ENCODE measurements at regions not wholly inside any gene's neighbourhood (a gene's known extent, or its start where the extent isn't known, plus 50 kb on each side); places are given as distances from the start of the nearest gene placed in this dataset.

DNA sequence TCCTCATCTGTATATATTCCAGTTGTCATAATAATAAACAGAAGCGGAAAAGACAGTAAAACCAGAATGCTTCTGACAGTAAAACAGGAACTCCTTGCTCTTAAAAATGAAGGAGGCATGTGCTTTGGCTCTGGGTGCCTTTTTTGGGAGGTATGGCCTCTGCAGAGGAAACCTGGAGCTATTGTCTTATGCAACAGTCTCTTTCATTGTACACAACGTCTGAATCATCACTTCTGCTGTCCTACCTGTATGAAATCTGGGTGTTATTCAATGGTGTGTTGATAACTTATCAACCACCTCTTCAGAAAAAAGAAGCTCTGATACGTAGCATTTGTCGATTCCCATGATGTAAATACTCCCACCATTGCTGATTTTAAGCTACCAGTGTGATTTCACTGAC is 64.8 kb downstream of the CDCA7 start:
- no peak for DNase-seq

DNA sequence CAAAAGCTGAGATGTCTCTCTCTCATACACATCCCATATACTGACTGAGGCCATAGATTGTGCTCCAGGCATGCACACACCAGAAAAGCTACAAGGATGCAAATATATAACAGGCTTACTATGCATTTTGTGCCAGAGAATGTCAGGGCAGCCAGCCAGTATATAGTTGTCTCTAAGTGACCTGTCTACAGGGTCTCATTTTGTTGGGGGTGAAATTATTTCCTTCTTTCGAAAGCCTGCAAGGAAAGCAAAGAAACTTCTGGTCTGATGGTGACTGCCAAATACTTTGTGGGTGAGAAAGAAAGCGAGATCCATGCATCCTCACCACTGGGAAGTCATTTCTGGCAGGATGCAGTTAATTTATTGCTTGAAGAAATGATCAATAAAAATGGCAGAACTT is 70.2 kb downstream of the CDCA7 start:
- DNase-seq, result peak; percentile 77

DNA sequence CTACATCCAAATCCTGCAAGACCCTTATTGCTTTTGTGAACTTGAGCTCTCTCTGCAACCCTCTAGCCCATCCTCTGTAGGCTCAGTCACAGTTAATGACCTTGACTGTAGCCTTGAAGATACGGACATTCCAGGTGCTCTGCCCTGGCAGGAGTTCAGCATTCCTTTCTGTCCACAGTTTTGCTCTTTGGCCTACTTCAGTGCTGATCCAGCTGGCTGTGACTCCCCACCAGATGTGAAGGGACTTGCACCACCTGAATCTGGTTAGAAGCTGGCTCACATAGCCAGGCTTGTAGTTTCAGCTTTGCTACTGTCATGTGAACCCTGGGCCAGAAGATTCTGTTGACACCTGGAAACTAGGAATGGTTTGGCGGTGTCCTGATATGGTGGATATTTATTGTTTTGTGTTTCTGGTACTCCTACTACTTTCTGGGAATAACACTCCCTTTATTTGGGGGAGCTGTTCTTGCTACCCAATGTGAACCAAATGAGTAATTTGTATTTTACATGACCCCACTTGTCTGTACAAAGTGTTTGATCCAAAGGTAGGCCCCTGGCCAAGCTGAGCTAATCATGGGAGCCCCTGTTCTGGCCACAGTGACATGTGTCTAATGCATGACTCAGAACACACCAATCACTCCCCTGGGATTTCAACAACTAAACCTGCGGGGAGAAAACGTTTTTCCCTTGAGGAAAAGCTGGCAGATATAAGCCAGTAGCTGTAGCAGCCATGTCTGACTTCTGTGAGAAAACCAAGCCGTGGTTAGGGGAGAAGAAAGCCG is 73.4 kb downstream of the CDCA7 start:
- peak; percentile 80 for DNase-seq

DNA sequence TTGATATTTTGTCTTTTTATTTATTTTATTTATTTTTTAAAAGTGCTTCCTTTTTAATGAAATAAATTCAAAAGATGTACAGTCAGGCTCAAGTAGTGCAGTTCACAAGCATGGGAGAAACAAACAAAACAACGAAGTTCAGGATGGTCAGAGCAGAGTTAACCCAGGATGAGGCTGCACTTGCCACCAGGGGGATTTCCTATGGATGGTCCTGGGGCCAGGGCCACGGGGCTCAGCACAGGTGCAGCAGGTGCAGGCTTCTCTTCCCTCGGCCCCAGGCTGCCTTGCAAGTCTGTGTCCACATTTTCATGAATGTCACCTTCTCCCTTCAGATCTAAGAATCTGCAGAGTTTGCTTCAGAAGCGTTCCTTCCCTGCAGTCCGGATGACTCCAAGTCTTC is 76.5 kb downstream of the CDCA7 start:
- DNase-seq, result no peak

DNA sequence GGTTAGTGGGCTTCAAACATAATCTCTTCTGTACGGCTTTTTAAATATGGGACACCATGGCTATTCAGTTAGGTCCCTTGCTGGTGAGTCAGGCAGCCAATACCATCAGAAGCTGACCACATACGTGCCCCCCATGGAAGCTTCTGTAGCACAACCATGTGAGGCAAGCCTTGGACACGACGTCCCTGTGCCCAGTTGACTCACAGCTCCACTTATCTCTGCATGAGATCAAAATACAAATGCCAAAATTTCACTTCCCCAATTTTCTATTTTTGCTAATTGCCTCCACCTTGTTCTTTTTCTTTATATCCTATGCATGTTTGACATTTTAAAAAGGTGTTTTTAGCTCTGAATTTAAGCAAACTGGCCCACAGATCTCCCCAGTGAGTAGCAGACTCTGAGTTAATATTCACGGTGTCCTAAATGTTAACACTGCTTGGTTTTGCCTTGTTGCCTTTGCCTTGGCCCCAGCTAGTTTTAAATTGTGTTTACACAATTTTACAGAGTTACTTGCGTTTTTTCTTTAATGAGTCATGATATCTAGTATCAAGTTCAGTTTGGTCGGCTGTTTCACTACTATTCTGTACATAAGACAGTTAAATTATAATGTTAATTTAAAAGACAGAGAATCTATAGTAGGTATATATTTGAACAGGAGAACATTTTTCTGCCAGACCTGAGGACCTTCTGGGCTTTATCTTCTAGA is 77.5 kb downstream of the CDCA7 start:
- no peak for DNase-seq

DNA sequence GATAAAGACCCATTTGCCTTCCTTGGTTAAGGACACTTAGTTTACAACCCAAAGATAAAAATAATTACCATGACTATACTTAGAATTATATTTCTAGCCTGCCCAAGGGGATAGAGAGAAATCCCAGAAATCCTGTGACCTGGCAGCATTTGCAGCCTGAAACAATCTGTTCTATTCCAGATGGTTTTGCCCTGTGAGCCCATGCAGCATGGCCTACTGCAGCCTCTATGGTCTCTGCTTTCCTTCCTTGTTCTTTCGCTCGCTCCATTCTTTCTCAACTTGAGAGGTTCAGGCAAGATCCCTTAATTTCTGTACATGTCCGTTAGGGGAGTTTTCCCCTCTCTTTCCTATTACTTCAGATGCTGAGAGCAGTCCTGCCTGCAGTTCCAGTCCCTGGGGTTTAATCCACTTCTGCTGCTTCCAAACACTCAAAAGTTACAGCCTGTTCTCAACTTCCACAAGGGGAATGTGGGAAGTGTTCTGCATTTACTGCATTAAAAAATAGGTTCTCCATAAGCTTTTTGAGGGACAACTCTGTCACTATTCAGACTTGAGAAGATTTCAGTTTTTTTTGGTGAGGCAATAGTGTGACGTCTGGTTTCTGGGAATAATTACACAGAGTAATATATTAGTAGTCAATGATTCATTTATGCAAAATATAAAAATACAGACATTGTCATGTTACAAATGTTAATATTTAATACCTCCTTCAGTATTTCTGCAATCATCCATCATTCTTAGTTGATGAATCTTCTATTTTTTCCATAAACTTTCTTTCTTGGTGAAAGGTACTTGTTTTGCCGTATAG is 80.3 kb downstream of the CDCA7 start:
- no peak for DNase-seq

DNA sequence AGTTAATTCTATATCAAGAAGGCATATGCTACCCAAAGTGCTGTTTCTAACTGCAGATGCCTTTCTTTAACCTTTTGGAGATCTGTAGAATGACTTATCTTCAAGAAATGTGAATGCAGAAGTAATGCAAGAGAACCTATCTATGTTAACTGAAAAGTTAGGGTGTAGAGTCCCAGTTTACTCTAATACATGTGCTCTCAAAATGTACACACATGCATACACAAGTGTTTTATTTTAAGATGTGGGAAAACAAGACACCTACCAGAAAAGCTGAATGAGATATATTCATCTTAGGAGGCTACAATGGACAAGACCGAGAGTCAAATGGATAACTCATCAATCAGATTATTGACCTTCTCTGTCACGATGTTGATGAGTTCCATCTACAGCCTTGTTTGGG is 80.9 kb downstream of the CDCA7 start:
- DNase-seq, result no peak

DNA sequence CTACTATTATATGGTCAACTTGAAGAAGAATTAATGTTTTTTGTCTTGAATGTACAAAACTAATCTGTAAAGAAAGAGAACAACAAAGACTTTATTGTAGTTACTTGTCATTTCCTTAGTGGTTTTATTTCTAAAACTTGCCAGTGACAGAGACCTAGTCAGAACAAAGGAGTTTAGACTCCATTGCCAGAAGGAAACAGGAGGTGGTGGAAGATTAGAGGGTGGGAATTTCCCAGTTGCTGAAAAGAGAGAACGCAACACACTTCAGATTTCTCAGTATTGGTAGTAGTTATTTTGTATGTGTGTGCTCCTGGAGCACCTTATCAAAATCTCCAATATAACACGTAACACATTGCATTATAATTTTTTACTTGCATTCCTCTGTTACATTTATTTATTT is 81.4 kb downstream of the CDCA7 start:
- DNase-seq, result no peak

DNA sequence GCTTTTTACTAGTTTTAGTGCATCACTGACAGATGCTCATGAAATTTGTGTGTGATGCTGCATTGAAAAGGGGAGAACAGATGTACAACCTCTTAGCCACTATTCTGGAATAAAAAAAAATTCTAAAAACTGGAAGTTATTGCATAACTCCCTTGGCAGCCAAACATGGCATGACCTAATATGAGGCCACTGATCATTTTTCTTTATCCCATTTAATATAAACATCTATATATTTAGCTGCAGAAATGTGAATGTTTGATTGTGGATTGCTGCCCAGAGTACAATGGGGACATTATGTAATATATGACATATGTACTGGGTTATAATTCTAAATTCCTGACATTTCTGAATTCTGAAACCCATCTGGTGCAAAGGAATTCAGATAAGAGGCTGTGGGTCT is 86.5 kb downstream of the CDCA7 start:
- no peak for DNase-seq

DNA sequence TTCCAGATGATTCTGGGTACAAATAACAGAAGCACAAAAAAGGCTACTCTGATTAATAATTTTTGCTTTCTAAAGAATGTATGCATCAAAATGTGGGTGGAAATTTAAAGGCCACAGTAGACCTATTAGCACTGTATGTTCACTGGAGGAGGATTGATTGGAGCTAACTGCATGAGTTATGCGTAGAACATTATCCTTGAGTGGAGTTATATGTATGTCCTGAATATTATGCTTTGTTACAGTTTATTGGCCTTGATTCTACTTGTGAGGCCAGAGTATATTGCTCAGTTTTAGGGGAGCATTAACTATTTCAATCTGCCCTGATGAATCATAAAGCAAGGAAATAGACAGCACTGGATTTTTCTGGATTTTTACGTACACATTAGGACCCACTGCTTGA is 87.9 kb downstream of the CDCA7 start:
- no peak for DNase-seq

DNA sequence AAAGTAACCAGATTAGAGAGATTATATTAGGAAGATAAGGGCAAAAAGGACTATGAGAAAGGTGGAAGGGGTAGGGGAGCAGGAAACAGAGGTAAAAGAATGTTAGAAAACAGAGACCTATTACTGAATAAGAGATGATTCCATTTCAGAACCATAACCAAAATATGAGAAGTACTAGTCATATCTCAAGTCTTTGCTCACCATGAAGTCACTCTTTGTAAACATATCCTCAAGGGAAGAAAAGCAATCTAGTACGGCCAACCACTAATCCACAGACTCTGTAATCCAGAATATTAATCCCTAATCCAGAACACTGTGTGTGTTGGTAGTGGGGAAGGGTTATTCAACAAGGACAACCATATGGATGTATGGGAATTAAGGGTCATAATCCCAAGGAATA is 92.0 kb downstream of the CDCA7 start:
- no peak for DNase-seq

DNA sequence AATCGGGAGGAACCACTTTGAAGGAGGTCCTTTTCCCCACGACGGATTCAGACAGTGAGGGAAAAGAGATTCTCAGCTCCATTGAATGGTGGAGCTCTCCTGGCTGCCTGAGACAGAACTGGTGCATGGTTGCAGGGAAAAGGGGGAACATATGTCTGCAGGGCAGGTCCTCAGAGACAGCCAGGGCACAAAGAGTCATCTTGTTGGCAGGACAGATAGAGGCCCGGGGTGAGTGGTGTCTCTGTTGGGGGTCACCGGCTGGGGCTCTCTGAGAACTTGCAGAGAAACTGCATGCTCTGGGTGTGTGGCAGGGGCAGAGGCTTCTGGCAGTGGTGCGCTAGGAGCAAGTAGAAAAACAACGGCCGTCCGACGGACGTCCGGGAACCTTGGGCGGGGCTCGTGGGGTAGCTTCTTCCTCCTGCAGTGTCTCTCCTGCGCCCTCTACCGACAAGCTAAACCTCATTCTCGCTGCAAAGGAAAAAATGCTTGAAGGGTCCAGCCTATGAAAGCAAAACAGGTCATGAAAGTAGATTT is 94.3 kb downstream of the CDCA7 start:
- peak; percentile 79 for DNase-seq

DNA sequence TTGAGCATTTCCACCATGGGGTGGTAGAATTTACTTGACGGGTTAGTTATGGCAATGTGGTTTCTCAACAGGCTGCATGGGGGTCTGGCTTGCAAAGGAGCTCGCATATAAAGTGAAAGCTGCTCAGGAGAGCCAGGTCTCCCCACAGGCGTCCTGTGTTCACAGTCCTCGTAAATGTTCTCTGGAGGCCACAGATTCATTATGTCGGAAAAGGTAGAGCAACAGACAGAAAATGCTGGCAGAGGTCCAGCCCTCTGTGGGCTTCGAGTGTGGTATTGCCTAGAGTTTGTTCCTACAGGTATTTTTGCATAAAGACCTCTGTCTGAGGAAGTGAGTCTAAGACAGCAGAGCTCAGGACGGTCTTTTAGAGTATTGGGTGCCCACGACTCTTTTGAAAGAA is 96.4 kb downstream of the CDCA7 start:
- no peak for DNase-seq

DNA sequence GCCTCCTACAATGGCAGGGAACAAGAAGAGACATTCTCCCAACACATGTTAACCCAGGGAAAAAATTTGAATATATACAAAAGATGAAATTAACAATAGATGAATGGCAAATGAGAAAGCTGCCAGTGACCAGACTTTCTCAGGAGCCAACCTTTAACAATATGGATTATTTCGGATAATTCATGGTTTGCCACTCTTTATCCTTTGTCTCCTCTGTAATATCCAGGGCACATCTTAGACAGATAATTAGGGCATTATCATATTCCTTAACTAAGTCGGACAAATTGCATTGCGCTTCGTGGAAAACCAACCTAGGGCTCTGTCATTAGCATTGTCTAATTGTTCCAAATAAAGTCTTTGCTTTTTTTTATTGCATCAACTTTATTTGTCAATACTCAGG is 97.3 kb downstream of the CDCA7 start:
- DNase-seq, result no peak

DNA sequence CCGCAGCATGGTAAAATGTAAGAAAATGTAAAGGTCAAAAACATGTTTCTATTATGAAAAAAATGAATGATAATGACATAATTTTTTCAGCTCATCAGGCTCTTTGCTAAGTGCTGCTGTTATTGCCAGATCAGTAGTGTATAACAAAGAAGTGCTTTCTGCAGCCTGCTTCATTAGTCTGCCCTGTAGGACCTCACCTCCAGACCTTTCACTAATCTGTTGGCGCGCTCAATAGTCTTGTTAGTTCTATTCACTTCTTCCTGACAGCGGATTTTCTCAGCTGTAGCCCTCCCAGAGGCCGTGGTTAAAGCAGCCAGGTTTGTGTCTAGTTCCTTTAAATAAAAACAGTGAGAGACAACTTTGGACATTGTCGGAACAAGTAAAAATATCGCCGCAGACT is 97.7 kb downstream of the CDCA7 start:
- no peak for DNase-seq

DNA sequence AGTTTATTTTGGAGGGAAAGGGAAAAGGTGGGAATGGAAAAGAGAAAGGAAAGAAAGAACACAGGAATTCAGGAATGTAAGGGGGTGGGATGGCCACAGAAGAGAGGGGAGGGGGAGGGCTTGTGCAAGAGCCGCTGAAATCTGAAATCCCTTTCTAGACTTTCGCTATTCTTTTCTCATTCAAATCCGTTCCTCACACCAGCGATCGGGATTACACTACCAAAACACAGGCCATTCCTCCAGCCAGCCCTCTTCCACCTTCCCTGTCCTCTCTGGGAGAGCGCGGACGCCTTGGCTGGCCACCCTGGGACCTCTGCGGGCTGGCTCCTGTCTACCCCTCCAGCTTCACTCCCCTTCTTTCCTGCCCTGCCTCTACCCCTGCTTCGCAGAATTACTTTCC is 102.3 kb downstream of the CDCA7 start:
- DNase-seq, result no peak

DNA sequence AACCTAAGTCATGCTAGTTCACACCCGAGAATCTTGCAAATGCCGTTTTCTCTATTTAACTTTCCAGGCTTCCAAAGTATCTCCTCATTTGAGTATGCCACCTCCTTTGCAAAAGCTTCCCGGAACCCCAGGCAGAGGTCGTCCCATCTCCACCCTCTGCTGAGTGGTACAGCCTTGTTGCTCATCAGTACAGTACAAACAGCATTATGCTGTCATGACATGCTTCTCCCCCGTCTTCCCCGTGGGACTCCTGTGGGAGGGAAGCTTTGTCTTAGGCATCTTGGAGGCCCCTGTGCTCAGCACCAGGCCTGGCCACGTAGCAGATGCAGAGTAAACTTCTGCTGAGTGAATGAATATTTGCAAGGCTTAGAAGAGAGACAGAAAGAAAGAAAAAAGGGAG is 102.7 kb downstream of the CDCA7 start:
- no peak for DNase-seq

DNA sequence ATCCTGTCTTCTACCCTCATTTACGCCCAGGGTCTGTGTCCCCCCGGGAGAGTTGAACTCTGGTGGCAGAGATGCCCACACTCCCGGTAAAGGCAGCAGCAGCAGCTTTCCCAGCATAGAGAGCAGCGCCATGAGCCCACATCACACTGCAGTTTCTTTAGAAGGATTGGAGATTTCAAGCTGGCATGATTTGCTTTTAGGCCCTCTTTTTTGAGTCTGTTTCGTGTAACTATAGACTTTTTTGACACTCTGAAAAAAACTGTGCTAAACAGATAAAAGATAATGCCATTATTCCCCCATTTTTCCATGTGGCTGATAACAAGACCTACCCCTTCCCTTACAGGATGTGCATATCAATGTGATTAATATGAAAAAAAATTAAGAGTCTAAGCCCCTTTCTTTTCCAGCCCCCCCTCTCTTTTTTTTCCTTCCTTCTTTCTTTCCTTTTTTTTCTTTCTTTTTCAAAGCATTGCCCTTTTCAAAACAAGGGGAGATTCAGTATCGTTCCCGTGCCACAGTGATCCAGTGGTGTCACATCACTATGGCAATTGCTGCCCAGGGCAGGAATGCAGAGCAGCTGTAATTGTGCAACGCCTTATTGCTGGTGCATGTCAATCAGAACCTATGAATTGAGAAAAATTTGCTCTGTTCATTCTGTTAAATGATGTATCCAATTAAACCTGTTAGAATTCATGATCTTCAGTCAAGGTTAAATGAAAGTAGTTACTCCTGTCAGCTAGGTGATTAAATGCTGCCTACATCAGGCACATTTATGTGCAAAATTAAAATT is 104.5 kb downstream of the CDCA7 start:
- DNase-seq, result no peak

DNA sequence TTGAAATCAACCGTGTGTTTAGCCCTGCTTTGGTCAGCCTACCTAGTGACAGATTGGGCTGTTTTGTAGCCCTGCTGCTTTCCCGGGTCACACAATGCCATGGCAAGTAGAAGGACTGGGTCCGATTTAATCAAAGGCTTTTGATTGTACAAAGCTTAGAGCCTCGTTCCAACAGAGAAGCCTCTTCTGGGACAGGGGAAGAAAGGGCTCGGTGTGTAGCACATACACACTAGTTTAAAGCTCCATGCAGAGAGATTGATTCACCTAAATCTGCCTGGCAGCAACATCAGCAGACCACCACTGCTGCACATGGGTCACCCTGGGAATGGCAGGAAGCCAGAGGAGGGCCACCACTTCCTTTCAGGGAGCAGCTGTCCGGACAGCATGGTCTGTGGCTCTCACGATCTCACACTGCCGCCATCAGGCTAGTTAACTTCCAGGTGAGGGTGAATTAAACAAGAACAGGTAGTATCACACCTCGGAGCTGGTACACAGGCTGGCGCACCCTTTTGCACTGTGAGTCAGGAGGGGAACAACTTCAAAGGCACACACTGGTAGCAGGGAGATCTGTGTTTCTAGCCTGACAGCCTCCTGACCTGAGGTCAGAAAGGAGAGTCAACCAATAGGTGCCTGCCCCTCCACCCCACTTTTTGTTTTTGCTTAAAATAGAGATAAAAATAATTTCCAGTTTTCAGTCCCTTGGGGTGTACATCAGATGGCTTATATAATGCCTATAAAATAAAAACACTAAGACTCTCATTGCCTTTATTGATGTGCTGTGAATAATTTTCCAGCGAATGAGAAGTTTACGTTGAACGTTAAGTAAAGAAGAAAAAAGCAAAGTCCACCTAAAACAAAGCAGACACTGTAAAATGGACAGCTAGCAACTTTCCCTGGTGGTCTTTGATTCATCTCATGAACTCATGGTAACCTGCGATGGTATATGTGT is 108.5 kb downstream of the CDCA7 start:
- no peak for DNase-seq

DNA sequence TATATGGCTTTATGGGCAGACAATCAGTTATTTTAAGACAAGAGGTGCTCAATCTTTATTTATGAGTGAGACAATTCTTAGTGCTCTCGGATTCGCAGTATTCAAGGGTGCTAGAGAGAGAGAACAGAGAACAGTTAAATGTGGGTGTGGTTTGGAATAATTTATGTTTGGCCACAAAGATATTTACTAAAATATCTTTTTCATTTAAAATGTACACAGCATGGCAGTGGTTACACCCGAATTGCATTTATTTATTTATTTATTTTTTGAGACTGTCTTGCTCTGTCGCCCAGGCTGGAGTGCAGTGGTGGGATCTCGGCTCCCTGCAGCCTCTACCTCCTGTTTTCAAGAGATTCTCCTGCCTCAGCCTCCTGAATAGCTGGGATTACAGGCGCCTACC is 109.2 kb downstream of the CDCA7 start:
- no peak for DNase-seq

DNA sequence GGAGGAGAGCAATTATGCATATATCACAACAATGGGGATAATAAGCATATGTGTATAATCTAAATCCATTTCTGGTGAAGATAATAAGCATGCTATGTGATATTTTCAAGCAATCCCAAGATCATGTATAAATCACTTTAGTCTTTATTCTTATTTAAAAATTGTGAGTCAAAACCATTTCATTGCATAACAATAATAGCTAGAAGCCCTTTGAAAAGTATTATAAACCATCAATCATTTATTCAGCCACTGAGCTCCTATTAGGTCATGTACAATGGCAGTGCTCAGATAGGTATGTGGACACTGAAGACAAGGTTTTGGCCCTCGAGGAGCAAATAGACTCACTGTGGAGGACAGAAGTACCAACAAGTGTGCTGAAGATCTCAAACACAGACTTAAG is 113.1 kb downstream of the CDCA7 start:
- no peak for DNase-seq

Data from right forelimb (tissue), 1 donor.